Activated CD8-positive, alpha-beta memory T cell treated with anti-CD3 and anti-CD28 coated beads for 4 hours (primary cell): ENCODE measurements at regions not wholly inside any gene's neighbourhood (a gene's known extent, or its start where the extent isn't known, plus 50 kb on each side); places are given as distances from the start of the nearest gene placed in this dataset.
"Not testable (repeated sequence)": the region's sequence is repeated elsewhere in the genome, so short reads cannot be mapped to it uniquely, and the experiment has no call there.

ENCODE experiments used
- DNase-seq, 2 donors: peaks; one replicate each; pipeline ENCODE4 v3.0.0-alpha.2; 2020; ENCODE audit warnings: low read depth in 2 of 2

DNA sequence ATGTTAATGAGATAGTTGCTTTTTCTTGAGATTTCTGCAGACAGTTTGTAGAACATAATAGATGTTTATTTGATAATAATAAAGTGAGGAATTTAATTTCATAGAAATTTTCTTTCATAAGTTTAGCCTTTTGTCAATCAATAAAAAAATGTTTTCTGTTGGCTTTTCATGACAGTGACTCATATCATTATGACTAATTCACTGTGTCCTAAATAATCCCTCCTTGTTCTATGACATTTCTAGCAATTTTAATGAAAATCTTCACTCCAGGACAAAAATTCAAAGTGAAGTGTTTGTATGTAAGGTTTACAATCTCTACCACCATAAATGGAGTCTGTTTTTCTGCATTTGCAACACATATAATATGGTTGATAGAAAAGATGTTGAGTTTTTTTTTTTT lies 109.9 kb downstream of the UTRN start:
- DNase-seq = no peak

DNA sequence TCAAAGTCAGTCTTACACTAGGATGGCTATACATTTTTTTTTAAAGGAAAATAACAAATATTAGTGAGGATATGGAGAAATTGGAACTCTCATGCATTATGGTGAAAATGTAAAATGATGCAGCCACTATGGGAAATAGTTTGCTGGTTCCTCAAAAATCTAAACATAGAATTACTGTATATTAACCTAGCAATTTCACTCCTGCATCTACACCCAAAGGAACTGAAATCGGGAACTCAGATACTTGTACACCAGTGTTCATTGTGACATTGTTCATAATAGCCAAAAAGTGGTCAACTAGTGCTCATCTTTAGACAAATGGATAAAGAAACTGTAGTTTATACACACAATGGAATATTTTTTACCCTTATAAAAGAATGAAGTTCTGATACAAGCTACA lies 110.7 kb downstream of the UTRN start:
- DNase-seq = no peak

DNA sequence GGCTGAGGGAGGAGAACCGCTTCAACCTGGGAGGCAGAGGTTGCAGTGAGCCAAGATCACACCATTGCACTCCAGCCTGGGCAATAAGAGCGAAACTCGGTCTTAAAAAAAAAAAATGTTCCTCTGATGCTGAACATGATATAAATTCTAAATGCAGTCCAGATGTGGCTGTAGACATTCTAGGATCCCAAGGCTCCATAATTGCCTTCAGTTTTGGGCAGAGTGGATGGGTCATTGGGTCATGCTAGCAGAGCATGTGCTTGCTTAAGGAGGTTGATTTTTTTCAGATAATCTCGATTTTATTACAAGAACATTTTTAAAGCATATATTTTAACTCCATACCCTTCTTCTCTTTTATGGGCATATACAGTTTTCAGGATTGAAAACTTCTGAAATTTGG lies 112.0 kb downstream of the UTRN start:
- no peak for DNase-seq

DNA sequence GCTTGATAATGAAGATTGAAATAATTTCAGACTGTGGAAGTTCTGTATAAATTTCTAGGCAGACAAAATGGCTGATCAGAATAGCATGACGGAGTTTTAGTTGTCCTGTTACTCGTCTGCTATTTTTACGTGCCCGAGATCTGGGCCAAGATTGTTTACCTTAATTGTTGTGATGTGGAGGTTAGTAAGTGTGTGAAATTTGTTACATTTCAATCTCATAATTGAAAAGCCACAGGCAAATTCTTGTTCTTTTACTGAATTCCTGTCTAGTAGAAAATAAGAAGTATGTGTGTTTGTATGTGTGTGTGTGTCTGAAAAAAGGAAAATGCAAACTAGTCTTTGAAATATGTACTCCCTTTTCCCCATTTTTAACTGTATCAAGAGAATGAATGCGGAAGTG lies 115.2 kb downstream of the UTRN start:
- no peak for DNase-seq

DNA sequence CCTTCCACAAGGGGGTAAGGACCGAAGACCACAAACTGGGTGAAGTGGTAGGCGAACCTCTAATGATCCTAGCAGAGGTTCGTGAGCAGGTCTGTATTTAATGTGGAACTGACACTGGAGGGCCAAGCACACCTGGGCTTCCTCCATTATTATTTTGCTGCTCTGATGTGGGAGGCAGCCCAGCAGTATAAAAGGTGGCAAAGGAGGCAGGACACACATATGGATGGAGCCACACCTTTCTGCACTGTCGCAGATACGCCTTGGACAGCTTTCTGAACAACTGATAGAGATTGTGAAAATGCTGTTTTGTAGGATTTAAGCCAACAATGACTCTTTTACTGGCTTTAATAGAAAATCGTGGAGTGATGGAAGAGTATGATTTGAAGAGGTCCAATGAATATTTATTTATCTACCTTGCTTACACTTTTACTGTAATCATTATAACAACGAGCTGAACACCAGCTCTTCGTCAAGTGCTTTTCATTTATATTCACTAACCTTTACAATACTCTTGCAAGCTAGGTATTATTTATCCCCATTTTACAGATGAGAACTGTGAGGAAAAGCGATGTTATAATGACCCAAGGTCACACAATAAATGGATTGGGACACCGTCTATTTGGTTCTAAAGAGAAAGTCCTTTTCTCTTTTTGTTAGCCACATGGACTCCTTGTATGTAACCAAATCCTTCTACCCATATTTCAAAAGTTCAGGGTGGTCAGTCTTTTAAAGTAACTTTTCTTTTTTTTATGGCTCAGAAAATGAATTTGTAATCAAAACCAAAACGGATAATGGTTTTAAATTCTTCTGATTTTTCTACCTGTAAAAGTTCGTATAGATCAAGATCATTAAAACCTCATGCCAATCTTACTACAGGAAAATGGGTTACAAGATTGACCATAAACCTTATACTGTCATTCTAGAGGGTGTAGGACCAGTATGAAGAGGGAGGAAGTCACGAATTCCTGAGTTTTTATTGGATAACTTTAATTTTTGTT lies 116.9 kb downstream of the UTRN start:
- DNase-seq = no peak

DNA sequence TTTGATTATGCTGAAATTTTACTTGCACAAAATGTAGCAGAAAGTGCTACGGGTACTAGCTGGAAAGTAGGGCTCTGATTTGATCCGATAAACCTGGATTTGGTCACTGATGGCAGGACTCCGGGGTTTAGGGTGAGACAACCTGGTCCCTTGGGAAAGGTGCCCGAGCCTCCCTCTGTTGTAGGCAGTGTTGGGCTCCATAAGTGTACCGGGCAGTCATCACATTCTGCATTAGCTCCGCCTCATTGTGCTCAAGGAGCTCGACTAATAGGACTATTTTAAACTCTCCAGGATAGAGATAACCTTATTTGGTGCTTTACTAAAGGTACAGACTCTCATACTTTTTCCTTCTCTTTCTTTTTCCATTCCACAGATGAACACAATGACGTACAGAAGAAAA lies 117.6 kb downstream of the UTRN start:
- DNase-seq = no peak

DNA sequence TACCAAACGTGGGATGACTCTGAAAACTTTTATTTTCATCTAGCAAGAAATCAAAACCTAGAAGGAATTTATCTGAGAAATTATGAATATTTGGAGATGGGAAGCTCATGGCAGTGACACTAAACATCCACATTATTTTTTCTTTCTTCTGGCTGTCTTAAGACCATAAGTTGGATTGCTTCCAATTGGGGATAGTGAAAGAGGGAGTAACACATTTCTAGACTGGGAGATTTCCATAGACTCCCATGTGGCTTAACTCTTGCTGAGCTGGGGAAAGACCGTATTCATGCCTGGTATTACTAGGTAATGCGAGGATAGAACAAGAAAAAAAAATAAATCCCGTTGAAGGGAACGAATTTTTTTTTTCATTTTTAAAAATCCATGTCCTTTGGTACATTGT lies 120.0 kb downstream of the UTRN start:
- no peak for DNase-seq

DNA sequence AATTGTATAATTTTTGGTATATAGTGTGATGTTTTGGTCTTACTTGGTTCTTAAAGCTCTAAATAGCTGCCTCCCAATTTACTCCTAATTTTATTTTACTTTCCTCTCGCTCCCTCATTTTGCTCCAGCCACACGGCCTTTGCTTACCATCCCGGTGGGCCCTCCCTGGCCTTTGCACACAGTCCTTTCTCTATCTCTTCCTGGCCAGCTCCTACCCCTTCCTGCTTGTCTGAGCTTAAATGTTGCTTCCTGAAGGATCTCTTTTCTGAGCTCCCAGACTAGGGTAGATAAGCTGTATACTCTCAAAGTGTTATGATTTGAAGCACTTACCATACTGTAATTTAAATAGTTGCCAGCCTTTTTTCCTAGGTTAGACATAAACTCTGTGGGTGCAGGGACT lies 121.7 kb downstream of the UTRN start:
- no peak for DNase-seq

DNA sequence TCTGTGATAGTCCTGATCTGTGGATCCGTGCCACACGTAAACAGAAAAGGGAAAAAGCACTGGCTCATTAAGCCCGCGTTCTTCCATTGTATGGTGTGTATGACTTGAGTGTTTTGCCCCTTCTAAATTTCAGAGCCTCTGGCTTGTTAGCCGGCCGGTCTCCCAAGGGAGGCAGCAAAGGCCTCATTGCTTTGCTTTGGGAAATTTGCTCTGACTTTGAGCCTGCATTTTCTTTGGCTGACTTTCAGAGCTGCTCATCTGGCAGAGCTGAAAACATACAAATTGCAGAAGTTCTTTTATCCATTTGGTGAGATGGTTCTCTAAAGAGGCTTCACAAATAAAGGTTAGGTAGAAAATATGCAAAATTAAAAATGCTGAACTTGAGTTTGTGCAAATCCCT lies 123.0 kb downstream of the UTRN start:
- no peak for DNase-seq

DNA sequence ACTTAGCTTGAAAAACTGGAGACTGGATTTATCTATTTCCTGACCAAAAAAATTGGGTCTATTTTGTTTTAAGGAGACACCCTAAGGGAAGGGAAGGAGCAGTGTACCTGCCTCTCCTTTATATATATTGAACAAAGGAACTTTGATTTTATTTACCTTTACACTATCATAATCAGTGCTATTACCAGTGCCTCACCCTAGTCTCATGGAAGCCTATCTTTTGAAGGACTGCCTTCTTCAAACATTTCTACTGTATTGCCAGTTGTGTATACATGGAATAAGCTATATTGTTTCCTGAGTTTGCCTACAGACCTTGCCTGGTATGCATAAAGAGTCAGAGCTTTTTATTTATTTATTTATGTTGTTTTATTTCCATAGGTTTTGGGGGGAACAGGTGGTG lies 124.9 kb downstream of the UTRN start:
- DNase-seq = no peak

DNA sequence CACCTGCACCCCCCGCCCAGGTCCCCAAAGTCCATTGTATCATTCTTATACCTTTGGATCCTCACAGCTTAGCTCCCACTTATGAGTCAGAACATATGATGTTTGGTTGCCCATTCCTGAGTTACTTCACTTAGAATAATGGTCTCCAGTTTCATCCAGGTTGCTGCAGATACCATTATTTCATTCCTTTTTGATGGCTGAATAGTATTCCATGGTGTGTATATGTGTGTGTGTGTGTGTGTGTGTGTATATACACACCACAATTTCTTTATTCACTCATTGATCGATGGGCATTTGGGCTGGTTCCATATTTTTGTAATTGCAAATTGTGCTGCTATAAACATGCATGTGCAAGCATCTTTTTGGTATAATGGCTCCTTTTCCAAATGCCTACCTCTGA lies 125.4 kb downstream of the UTRN start:
- DNase-seq = not testable (repeated sequence)

DNA sequence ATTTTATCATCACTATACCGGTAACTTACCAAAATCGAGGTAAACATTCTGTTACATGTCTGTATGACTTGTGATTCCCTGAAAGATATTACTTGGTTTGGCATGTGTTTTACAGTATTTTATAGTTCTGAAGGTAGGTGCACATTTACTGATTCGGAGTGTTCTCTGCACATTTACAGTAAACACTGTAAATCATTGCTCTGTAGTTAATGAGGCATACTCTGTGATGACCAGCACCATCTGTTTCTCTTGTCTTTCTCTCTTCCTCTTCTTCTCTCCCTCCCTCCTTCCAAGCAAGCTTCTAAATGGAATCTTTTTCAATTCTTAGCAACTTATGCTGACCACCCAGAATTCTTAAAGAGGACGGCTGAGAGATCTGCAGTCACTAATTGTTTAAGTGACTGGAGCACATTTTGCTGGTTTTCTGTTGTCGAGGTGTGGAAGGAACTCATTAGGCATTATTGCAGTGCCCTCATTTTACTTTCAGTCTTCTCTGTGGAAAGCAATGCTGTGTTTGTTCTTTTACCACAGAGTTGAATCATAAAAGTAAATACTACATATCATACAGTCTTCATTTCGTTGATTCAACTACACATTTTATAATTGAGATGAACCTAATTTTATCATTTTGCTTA lies 126.5 kb downstream of the UTRN start:
- no peak for DNase-seq

DNA sequence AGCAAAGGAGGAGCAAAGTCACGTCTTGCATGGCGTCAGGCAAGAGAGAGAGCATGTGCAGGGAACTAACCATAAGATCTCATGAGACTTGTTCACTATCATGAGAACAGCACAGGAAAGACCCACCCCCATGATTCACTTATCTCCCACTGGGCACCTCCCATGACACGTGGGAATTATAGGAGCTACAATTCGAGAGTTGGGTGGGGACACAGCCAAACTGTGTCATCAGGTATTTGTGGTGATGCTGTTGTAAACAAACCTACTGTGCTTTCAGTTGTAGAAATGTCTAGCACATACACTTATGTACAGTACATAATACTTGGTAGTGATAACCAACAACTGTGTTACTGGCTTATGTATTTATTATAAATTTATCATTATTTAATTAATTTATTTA lies 128.3 kb downstream of the UTRN start:
- DNase-seq = no peak

DNA sequence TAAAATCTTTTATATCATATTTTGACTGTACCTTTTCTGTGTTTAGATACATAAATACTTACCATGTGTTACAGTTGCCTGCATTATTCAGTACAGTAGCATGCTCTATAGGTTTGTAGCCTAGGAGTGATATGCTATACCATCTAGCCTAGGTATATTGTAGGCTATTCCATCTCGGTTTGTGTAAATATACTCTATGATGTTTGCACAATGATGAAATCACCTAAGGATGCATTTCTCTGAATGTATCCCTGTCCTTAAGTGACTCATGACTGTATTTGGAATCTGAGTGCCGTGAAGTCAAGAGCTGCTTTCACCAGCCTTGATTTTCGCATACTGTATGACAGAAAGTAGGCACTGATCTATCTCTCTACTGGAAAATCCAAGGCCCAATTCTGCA lies 129.9 kb downstream of the UTRN start:
- DNase-seq = no peak

DNA sequence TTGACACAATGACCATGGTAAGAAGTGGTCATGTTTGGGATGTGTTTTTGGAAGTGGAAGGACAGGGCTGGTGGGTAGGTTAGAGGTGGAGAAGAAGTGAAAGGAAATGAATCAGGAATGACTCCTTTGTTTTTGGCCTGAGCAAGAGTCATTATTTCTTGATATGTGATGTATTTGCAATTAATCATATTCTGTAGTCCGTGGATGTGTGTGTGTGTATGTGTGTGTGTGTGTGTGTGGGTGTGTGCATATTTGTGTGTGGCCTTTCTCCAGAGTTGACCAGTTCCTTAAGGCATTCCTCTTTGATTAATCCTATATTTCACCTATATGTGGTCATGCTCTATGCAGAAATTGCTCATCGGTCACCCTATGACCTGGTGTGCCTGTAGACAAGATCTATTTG lies 130.7 kb downstream of the UTRN start:
- no peak for DNase-seq

DNA sequence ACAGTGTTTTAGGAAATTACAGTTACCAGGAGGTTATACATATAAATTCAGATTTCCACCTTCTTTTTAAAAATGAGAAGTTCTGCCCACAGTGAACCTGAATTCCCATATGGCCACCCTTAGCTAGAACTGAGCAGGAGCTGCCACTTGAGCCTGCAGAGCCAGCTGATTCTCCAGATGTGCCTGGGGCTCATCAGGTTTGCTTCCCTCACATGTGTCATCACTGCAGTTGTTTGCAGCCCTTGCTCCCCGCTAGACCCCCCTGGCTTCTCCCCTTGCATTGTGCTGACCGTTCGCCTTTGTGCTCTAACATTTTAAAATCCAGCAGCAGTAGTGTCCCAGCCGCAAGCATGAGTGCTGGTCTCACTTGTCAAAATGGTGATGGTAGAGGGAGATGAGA lies 131.1 kb downstream of the UTRN start:
- DNase-seq = no peak

DNA sequence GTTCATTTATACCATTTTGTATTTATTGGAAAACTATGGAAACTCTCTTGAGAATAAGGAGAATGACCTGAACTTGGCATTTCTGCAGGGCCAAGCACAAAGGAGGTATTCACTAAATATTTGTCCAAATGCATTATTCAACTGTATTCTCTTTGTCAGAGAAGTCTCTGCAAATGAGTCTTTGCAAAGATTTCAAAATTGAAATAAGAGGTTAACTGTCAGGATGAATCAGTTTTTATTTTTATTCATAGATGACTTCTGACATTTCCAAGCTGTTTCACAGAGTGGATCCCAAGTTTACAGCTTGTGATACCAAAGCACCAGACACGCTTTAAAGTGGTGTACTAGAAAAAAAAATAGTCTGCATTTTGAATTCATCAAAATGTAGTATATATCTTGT lies 131.6 kb downstream of the UTRN start:
- DNase-seq = no peak

DNA sequence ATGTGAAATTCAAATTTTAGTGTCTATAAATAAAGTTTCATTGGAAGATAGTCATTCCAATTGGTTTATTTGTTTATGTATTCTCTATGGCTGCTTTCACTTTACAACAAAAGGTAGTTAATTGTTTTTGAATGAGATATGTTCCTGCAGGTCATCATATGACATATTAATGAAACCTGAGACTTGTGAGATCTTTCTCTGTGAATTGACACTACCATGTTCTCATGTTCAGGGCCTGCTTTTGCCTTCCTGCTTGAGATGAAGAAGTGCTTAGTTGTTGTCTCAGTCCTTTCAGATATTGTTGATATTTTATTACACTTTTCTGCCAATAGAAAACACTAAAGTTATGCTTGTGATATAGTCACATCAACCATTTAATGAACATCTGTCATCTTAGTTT lies 132.5 kb downstream of the UTRN start:
- DNase-seq = no peak

DNA sequence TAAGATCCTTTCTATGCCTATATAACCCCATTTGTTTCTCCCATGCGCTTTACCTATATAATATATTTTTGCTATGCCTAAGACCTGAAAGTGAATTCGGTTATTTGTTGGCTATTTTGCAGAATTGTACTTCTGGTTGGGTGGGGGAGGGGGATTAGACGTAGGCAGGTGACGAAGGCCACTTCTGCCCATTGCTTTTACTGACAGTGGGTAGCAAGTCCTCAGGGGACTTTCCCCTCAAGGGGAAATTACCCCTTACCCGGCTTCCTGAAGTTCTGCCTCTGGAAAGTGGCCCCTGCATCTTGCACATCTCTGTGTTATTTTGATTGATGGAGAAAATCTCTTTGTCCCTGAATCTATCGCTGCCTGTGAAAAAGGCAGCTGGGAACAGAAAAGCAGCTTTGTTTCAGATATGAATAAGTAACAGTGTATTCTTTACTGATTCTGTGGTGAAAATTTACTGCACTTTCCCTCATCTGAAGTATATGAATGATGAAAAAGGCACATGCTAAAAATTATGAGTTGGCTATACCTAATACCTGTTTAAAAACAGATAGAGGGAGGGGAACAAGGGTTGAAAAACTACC lies 133.9 kb downstream of the UTRN start:
- no peak for DNase-seq

DNA sequence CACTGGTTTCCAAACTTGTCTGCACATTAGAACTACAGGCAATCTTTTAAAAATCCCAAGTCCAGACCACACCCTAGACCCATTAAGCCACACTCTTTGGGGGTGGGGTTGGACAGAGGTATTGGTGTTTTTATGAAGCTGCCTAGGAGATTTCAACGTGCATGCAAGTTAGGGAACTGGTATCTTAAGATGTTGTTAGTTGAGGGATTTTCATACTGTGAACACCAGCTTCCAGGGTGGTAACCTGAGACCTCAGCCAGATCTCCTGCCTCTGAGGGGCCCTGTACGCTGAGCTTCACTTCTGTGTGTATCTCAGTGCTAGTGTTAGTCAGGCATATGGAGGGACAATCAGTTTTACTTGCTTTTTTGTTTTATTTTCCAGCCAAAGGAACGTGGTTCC lies 138.0 kb downstream of the UTRN start:
- no peak for DNase-seq

DNA sequence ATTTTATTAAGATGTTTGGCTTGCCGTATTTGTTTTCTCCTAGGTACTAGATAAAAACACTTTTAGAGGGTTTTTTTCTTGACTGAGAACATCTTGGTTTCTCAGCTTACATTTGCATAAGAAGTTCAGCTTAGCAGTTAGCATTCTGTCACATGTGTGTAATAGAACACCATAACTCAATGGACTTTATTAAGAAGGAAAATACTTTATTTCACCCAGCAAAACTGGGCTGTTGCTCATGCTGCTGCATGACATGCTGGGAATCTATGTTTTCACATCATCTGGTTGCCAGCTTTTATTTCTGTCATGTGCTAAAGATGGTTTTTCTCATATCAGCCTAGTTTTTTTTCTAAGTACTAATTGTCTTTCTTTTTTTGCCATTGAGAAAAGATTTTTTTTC lies 144.6 kb downstream of the UTRN start:
- DNase-seq = no peak

DNA sequence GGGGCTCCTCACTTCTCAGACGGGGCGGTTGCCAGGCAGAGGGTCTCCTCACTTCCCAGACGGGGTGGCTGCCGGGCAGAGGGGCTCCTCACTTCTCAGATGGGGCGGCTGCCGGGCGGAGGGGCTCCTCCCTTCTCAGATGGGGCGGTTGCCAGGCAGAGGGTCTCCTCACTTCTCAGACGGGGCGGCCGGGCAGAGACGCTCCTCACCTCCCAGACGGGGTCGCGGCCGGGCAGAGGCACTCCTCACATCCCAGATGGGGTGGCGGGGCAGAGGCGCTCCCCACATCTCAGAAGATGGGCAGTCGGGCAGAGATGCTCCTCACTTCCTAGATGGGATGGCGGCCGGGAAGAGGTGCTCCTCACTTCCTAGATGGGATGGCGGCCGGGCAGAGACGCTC lies 148.3 kb downstream of the UTRN start:
- DNase-seq = not testable (repeated sequence)
